GM23338 (cell line): ENCODE measurements at regions not wholly inside any gene's neighbourhood (a gene's known extent, or its start where the extent isn't known, plus 50 kb on each side); places are given as distances from the start of the nearest gene placed in this dataset.

Source experiments
- CREB1 ChIP-seq: fragments of 250-450 bp; sonication (Bioruptor Pico); IDR thresholded peaks from 2 replicates; pipeline ENCODE4 v1.5.0; 2020; ENCODE audit warnings: low read depth, mild to moderate bottlenecking, moderate library complexity
- ETS1 ChIP-seq: IDR thresholded peaks from 2 replicates; pipeline ENCODE4 v1.6.1; 2016; ENCODE audit warnings: antibody characterized with exemption
- EZH2phosphoT487 ChIP-seq: fragments of 200-600 bp; sonication (generic); IDR thresholded peaks from one replicate; pipeline ENCODE4 v1.8.1; 2018; ENCODE audit warnings: antibody characterized with exemption; ENCODE audit not compliant: unreplicated experiment
- POLR2AphosphoS5 ChIP-seq: IDR thresholded peaks from 2 replicates; pipeline ENCODE4 v1.6.1; 2016; ENCODE audit warnings: antibody characterized with exemption, low read depth
- ZNF114 ChIP-seq: fragments of 250-450 bp; sonication (Bioruptor Pico); IDR thresholded peaks from 2 replicates; pipeline ENCODE4 v1.5.0; 2020; ENCODE audit warnings: mild to moderate bottlenecking, moderate library complexity
- TF ChIP-seq, protein P1 (sequence below), 2 experiments: fragments of 200-600 bp in 1 of 2; sonication (generic) in 1 of 2; conservative IDR thresholded peaks; 2 replicates each; pipeline versions ENCODE4 v1.5.1 to v1.6.1; 2016 to 2017; ENCODE audit warnings: antibody characterized with exemption in 2 of 2, low read depth in 2 of 2, mild to moderate bottlenecking in 2 of 2, moderate library complexity in 1 of 2
- TF ChIP-seq, protein P2 (sequence below): IDR thresholded peaks from one replicate; pipeline ENCODE4 v1.6.1; 2018; ENCODE audit warnings: antibody characterized with exemption; ENCODE audit not compliant: unreplicated experiment

- TF ChIP-seq, protein P1, sequence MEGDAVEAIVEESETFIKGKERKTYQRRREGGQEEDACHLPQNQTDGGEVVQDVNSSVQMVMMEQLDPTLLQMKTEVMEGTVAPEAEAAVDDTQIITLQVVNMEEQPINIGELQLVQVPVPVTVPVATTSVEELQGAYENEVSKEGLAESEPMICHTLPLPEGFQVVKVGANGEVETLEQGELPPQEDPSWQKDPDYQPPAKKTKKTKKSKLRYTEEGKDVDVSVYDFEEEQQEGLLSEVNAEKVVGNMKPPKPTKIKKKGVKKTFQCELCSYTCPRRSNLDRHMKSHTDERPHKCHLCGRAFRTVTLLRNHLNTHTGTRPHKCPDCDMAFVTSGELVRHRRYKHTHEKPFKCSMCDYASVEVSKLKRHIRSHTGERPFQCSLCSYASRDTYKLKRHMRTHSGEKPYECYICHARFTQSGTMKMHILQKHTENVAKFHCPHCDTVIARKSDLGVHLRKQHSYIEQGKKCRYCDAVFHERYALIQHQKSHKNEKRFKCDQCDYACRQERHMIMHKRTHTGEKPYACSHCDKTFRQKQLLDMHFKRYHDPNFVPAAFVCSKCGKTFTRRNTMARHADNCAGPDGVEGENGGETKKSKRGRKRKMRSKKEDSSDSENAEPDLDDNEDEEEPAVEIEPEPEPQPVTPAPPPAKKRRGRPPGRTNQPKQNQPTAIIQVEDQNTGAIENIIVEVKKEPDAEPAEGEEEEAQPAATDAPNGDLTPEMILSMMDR (conservative IDR thresholded peaks at IDR 0.05; ENCODE audit: low read depth in 2 of 2), result no peak
- TF ChIP-seq POLR2AphosphoS5 (no peak), ZNF114 (no peak), EZH2phosphoT487 (no peak), CREB1 (CRISPR knock-in tag) (no peak), ETS1 (no peak)
- TF ChIP-seq, protein P2, sequence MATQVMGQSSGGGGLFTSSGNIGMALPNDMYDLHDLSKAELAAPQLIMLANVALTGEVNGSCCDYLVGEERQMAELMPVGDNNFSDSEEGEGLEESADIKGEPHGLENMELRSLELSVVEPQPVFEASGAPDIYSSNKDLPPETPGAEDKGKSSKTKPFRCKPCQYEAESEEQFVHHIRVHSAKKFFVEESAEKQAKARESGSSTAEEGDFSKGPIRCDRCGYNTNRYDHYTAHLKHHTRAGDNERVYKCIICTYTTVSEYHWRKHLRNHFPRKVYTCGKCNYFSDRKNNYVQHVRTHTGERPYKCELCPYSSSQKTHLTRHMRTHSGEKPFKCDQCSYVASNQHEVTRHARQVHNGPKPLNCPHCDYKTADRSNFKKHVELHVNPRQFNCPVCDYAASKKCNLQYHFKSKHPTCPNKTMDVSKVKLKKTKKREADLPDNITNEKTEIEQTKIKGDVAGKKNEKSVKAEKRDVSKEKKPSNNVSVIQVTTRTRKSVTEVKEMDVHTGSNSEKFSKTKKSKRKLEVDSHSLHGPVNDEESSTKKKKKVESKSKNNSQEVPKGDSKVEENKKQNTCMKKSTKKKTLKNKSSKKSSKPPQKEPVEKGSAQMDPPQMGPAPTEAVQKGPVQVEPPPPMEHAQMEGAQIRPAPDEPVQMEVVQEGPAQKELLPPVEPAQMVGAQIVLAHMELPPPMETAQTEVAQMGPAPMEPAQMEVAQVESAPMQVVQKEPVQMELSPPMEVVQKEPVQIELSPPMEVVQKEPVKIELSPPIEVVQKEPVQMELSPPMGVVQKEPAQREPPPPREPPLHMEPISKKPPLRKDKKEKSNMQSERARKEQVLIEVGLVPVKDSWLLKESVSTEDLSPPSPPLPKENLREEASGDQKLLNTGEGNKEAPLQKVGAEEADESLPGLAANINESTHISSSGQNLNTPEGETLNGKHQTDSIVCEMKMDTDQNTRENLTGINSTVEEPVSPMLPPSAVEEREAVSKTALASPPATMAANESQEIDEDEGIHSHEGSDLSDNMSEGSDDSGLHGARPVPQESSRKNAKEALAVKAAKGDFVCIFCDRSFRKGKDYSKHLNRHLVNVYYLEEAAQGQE, result no peak
Measured at GRCh38 chr3:98655666-98656065, 62.3 kb upstream of the CPOX start.
